ENCODE measurements at regions not wholly inside any gene's neighbourhood (a gene's known extent, or its start where the extent isn't known, plus 50 kb on each side); places are given as distances from the start of the nearest gene placed in this dataset.
"Not testable (repeated sequence)": the region's sequence is repeated elsewhere in the genome, so short reads cannot be mapped to it uniquely, and the experiment has no call there.

DNA sequence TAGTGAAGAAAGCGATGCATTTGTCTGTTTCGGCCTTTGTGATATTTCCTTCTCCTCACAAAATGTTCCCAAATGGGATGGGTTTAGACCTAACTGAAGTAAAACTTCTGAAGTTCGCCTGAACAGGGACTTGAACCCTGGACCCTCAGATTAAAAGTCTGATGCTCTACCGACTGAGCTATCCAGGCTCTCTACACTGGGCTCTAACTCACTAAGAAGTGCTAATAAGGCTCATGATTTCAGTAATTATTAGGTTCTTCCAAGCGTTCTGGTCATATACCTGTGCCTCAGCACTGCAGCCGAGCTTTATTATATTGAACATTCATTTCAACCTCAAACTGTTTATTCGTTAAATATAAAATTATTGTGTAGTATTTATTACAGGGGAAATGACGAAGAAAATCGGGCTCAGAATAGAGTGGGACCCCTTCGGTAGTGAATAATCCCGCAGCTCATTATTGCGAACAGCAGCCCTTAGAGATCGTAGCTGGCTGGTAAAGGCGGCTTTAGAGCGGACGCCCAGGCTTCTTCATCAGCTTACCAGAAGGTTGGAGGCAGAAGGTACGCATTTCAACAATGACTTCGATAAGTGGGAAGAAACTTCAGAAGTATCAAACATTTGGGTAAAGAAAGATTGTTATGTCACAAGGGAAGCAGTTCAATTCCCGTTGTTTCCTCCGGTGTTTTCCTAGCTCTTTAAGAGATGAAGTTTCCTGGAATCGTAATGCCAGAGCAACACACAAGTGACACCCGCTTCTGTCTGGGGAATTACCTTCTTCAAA lies 119.0 kb upstream of the ZNF184 start:
- DNase-seq (ENCODE audit: low read depth in 1 of 2, low spot score in 1 of 2), result peak; percentile 33 to 36
- TF ChIP-seq, protein P1, sequence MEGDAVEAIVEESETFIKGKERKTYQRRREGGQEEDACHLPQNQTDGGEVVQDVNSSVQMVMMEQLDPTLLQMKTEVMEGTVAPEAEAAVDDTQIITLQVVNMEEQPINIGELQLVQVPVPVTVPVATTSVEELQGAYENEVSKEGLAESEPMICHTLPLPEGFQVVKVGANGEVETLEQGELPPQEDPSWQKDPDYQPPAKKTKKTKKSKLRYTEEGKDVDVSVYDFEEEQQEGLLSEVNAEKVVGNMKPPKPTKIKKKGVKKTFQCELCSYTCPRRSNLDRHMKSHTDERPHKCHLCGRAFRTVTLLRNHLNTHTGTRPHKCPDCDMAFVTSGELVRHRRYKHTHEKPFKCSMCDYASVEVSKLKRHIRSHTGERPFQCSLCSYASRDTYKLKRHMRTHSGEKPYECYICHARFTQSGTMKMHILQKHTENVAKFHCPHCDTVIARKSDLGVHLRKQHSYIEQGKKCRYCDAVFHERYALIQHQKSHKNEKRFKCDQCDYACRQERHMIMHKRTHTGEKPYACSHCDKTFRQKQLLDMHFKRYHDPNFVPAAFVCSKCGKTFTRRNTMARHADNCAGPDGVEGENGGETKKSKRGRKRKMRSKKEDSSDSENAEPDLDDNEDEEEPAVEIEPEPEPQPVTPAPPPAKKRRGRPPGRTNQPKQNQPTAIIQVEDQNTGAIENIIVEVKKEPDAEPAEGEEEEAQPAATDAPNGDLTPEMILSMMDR (IDR thresholded peaks at IDR 0.05; ENCODE audit: low read depth, low read length), result no peak
- Histone ChIP-seq H3K4me1 (ENCODE audit: low read depth) (no peaks in the 10 kb centered on the region), H3K36me3 (no peaks in the 10 kb centered on the region), H3K27ac (no peak overlapping the region), H3K27me3 (peaks cover 52% of the 10 kb centered on the region), H3K4me3 (peak overlapping the region; percentile 48), H3K9me3 (ENCODE audit: low read depth) (no peaks in the 10 kb centered on the region)

DNA sequence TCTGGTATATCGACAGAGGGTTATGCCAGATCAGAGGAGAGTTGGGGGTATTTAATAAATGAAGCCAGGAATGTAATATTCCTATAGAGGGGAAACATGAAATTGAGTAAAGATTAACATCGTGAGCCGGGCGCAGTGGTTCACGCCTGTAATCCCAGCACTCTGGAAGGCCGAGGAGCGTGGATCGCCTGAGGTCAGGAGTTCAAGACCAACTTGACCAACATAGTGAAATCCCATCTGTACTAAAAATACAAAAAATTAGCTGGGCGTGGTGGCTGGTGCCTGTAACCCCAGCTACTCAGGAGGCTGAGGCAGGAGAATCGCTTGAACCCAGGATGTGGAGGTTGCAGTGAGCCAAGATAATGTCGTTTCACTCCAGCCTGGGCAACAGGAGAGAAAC lies 112.4 kb upstream of the ZNF184 start:
- H3K36me3 ChIP-seq; H3K4me3 ChIP-seq; H3K9me3 ChIP-seq (ENCODE audit: low read depth); DNase-seq (ENCODE audit: low read depth in 1 of 2, low spot score in 1 of 2); H3K27me3 ChIP-seq; H3K4me1 ChIP-seq (ENCODE audit: low read depth); H3K27ac ChIP-seq: not testable (repeated sequence)

DNA sequence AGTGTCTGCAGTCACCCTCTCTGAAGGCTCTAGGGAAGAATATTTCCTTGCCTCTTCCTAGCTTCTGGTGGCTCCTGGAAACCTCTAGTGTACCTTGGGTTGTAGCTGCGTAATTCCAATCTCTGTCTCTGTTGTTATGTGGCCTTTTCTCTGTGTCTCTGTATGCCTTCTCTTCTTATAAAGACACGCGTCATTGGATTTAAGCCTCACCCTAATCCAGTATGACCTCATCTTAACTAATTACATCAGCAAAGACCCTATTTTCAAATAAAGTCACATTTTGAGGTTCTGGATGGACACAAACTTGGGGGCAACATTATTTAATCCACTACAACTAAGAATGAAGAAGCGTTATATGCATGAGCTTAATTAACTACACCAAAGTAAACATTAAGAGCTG lies 111.4 kb upstream of the ZNF184 start:
- Histone ChIP-seq H3K4me3 (no peak overlapping the region), H3K4me1 (ENCODE audit: low read depth) (no peaks in the 10 kb centered on the region)
- TF ChIP-seq, protein P1 (IDR thresholded peaks at IDR 0.05; ENCODE audit: low read depth, low read length), result no peak

DNA sequence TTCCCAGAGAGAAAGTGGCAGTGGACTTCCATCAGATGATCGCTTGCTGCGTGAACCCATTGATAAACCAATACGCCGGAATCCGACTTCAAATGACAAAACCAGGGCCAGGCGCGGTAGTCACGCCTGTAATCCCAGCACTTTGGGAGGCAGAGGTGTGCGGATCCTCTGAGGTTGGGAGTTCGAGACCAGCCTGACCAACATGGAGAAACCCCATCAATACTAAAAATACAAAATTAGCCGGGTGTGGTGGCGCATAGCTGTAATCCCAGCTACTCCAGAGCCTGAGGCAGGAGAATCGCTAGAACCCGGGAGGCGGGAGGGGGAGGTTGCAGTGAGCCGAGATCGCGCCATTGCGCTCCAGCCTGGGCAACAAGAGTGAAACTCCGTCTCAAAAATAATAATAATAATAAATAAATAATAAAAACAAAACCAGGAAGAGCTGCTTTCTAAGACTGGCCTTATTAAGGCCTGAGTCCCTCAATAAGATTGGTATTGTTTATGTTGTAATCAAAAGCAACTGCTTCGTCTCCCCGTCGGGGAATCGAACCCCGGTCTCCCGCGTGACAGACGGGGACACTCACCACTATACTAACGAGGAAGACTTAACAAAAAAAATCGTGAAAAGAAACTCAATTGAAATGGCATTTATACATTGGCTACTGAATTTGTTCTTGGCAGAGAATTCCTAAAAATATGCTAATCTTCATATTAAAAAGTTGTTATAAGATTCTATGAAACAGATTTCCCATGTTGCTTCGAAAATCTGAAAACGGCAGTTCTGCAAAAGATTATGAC lies 110.2 kb upstream of the ZNF184 start:
- H3K9me3 ChIP-seq (ENCODE audit: low read depth), result no peaks in the 10 kb centered on the region
- peak; percentile 19 to 70 for DNase-seq (ENCODE audit: low read depth in 1 of 2, low spot score in 1 of 2)
- TF ChIP-seq, protein P1 (IDR thresholded peaks at IDR 0.05; ENCODE audit: low read depth, low read length), result no peak
- no peak overlapping the region for H3K27ac ChIP-seq
- peak overlapping the region; percentile 6 for H3K4me3 ChIP-seq
- no peaks in the 10 kb centered on the region for H3K4me1 ChIP-seq (ENCODE audit: low read depth)
- peaks cover 22% of the 10 kb centered on the region for H3K27me3 ChIP-seq
- H3K36me3 ChIP-seq, result no peaks in the 10 kb centered on the region

More for the DNA sequence above, 111.4 kb upstream of the ZNF184 start:
- Histone ChIP-seq H3K9me3 (ENCODE audit: low read depth) (no peaks in the 10 kb centered on the region), H3K36me3 (no peaks in the 10 kb centered on the region), H3K27ac (no peak overlapping the region), H3K27me3 (peaks cover 10% of the 10 kb centered on the region)
- no peak for DNase-seq (ENCODE audit: low read depth in 1 of 2, low spot score in 1 of 2)

DNA sequence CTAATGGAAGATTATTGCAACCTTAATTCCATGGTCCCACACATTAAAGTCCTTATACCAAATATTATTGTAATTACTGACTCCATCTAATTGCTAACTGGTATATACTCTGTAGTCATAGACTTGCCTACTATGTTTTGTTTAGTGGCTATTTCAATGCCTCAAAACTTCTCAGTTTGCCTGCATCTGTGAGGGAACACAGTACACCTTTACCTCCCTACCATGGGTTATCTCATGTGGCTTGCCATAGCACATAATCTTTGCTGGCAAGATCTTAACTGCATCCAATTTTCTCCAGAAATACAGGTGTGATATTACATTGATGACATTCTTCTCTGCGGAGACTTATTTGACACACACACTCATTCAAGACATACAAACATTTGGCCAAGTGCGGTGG lies 107.1 kb upstream of the ZNF184 start:
- DNase-seq (ENCODE audit: low read depth in 1 of 2, low spot score in 1 of 2), result no peak
- H3K27me3 ChIP-seq, result peaks cover 22% of the 10 kb centered on the region
- TF ChIP-seq, protein P1 (IDR thresholded peaks at IDR 0.05; ENCODE audit: low read depth, low read length), result no peak
- no peak overlapping the region for H3K27ac ChIP-seq
- no peaks in the 10 kb centered on the region for H3K4me1 ChIP-seq (ENCODE audit: low read depth)
- no peaks in the 10 kb centered on the region for H3K36me3 ChIP-seq
- H3K4me3 ChIP-seq, result no peak overlapping the region
- no peaks in the 10 kb centered on the region for H3K9me3 ChIP-seq (ENCODE audit: low read depth)

DNA sequence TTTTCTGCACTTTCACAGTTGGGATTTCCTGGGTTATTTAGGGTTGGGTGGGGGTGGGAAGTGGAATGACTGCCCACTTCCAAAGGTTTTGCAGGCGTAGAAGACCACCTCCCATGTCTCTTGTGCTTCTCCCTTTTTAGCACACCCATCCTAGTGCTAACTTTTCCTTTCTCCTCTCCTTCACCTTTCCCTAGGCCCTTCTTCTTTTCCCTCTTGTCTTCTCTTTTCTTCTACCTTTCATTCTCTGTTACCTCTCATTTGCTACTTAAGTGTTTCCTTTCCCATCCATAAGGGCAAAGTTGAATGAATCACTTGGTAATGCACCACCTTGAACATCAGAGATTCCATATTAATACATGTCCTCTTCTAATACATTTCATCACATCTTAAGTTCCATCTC lies 105.0 kb upstream of the ZNF184 start:
- Histone ChIP-seq H3K4me1 (ENCODE audit: low read depth) (no peaks in the 10 kb centered on the region), H3K27ac (no peak overlapping the region), H3K9me3 (ENCODE audit: low read depth) (no peaks in the 10 kb centered on the region), H3K27me3 (peaks cover 19% of the 10 kb centered on the region), H3K36me3 (no peaks in the 10 kb centered on the region), H3K4me3 (no peak overlapping the region)
- TF ChIP-seq, protein P1 (IDR thresholded peaks at IDR 0.05; ENCODE audit: low read depth, low read length), result no peak
- no peak for DNase-seq (ENCODE audit: low read depth in 1 of 2, low spot score in 1 of 2)
